ENCODE measurements at regions not wholly inside any gene's neighbourhood (a gene's known extent, or its start where the extent isn't known, plus 50 kb on each side); places are given as distances from the start of the nearest gene placed in this dataset.

GRCh38 chr7:19307554-19307953 is 162.3 kb upstream of the FERD3L start (continued):
- no peak for TF ChIP-seq ZNF462 (CRISPR knock-in tag; IDR thresholded peaks at IDR 0.05)
- TF ChIP-seq NANOG (IDR thresholded peaks at IDR 0.05; ENCODE audit: borderline replicate concordance) = no peak
- no peak for TF ChIP-seq STAT1 (IDR thresholded peaks at IDR 0.05; ENCODE audit: unreplicated experiment)
- no peak for TF ChIP-seq CREB1 (CRISPR knock-in tag; IDR thresholded peaks at IDR 0.05; ENCODE audit: low read depth)
- no peak for TF ChIP-seq JUNB (IDR thresholded peaks at IDR 0.05; ENCODE audit: unreplicated experiment)
- TF ChIP-seq CTCF (conservative IDR thresholded peaks at IDR 0.05; ENCODE audit: low read depth in 2 of 2) = no peak

- Histone ChIP-seq H3K4me1 (ENCODE audit: insufficient read depth) (no peaks in the 10 kb centered on the region; the same call in 1 of the 2 replicates), H3K79me2 (replicated peaks; ENCODE audit: insufficient read depth) (no peaks in the 10 kb centered on the region), H3K27ac (ENCODE audit: low read depth) (no peak overlapping the region), H4K20me1 (replicated peaks; ENCODE audit: insufficient read depth) (no peaks in the 10 kb centered on the region), H2AFZ (no peak overlapping the region), H3K9me2 (ENCODE audit: insufficient read depth) (no peaks in the 10 kb centered on the region), H3K27me3 (ENCODE audit: insufficient read depth) (no peaks in the 10 kb centered on the region), H3K4me3 (no peak overlapping the region), H3K4me2 (no peak overlapping the region), H3K36me3 (ENCODE audit: insufficient read depth) (no peaks in the 10 kb centered on the region), H3F3A (replicated peaks; ENCODE audit: low read depth) (no peaks in the 10 kb centered on the region)
- DNase-seq (ENCODE audit: low spot score) = no peak
- H3K4me1 Mint-ChIP-seq = peaks cover 3% of the 10 kb centered on the region; the same call in 2 of the 3 replicates
- H3K27me3 Mint-ChIP-seq (ENCODE audit: insufficient read depth, low read depth, poor library complexity) = no peaks in the 10 kb centered on the region
- no peak overlapping the region for H3K27ac Mint-ChIP-seq
- H3K9me3 Mint-ChIP-seq = no peaks in the 10 kb centered on the region
- H3K36me3 Mint-ChIP-seq (ENCODE audit: low read depth) = no peaks in the 10 kb centered on the region
- no peak overlapping the region for H3K4me3 Mint-ChIP-seq
- no peak for ATAC-seq
- TF ChIP-seq ZNF114 (CRISPR knock-in tag; IDR thresholded peaks at IDR 0.05) (no peak), EZH2phosphoT487 (IDR thresholded peaks at IDR 0.05; ENCODE audit: unreplicated experiment) (no peak), ZNF331 (CRISPR knock-in tag; IDR thresholded peaks at IDR 0.05; ENCODE audit: low read depth) (no peak), NANOG (IDR thresholded peaks at IDR 0.05; ENCODE audit: borderline replicate concordance) (no peak), JUNB (IDR thresholded peaks at IDR 0.05; ENCODE audit: unreplicated experiment) (no peak), ETS1 (IDR thresholded peaks at IDR 0.05) (no peak), REST (IDR thresholded peaks at IDR 0.05; ENCODE audit: unreplicated experiment) (no peak)
These were observed 160.5 kb upstream of the FERD3L start for GRCh38 chr7:19305698-19306097.
